ENCODE measurements at regions not wholly inside any gene's neighbourhood (a gene's known extent, or its start where the extent isn't known, plus 50 kb on each side); places are given as distances from the start of the nearest gene placed in this dataset.

GRCh38 chr2:180238729-180239128 is 231.6 kb upstream of the CWC22 start:
- TF ChIP-seq CTCF (IDR thresholded peaks at IDR 0.05 in 8 of 11, conservative IDR thresholded peaks at IDR 0.05 in 3 of 11): no peak
- TF ChIP-seq POLR2A (IDR thresholded peaks at IDR 0.05): no peak
- no peak for TF ChIP-seq POLR2AphosphoS5 (IDR thresholded peaks at IDR 0.05)

Data from spleen (tissue), 7 donors.